Fibroblast of lung (primary cell): ENCODE measurements at regions not wholly inside any gene's neighbourhood (a gene's known extent, or its start where the extent isn't known, plus 50 kb on each side); places are given as distances from the start of the nearest gene placed in this dataset.

Experiments
- EZH2 ChIP-seq: IDR thresholded peaks from 2 replicates; pipeline ENCODE4 v1.5.1; 2012; ENCODE audit warnings: low read length, control low read depth, mild to moderate bottlenecking; ENCODE audit errors: missing control alignments
- TF ChIP-seq, protein P1 (sequence below), 2 donors: IDR thresholded peaks in 1 of 2; conservative IDR thresholded peaks in 1 of 2; 1 replicate in 1 of 2; 2 replicates in 1 of 2; pipeline ENCODE4 v1.5.1; 2011 to 2012; ENCODE audit warnings: low read length in 2 of 2, control low read depth in 1 of 2, inconsistent platforms in 1 of 2, low read depth in 1 of 2, mild to moderate bottlenecking in 1 of 2

DNA sequence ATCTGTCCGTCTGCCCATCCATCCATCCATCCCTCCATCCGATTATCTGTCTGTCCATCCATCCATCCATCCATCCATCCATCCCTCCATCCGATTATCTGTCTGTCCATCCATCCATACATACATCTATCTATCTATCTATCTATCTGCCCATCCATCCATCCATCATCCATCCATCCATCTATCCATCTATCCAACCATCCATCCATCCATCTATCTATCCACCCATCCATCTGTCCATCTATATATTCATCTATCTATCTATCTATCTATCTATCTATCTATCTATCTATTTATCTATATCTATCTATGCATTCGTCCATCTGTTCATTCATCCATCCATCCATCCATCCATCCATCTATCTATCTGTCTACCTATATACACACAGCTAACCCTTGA, 471.1 kb upstream of the ZNF507 start:
- TF ChIP-seq, protein P1, sequence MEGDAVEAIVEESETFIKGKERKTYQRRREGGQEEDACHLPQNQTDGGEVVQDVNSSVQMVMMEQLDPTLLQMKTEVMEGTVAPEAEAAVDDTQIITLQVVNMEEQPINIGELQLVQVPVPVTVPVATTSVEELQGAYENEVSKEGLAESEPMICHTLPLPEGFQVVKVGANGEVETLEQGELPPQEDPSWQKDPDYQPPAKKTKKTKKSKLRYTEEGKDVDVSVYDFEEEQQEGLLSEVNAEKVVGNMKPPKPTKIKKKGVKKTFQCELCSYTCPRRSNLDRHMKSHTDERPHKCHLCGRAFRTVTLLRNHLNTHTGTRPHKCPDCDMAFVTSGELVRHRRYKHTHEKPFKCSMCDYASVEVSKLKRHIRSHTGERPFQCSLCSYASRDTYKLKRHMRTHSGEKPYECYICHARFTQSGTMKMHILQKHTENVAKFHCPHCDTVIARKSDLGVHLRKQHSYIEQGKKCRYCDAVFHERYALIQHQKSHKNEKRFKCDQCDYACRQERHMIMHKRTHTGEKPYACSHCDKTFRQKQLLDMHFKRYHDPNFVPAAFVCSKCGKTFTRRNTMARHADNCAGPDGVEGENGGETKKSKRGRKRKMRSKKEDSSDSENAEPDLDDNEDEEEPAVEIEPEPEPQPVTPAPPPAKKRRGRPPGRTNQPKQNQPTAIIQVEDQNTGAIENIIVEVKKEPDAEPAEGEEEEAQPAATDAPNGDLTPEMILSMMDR (conservative IDR thresholded peaks at IDR 0.05 in 1 of 2, IDR thresholded peaks at IDR 0.05 in 1 of 2; ENCODE audit: low read depth in 1 of 2, low read length in 2 of 2), result no peak
- TF ChIP-seq EZH2, result no peak
